Omental fat pad (tissue), 3 donors: ENCODE measurements at regions not wholly inside any gene's neighbourhood (a gene's known extent, or its start where the extent isn't known, plus 50 kb on each side); places are given as distances from the start of the nearest gene placed in this dataset.

Source experiments
- ATAC-seq: fragments of 150-250 bp; one replicate; pipeline ENCODE4 v1.9.1; 2016; ENCODE audit warnings: mild to moderate bottlenecking, moderate library complexity; ENCODE audit not compliant: low FRiP score
- DNase-seq: peaks from one replicate; pipeline ENCODE4 v3.0.0-alpha.2; 2019; ENCODE audit warnings: low spot score
- CTCF ChIP-seq, 3 donors: fragments of 450-650 bp; IDR thresholded peaks; one replicate each; pipeline ENCODE4 v1.5.1; 2016 to 2017; ENCODE audit warnings: antibody characterized with exemption in 3 of 3, mild to moderate bottlenecking in 3 of 3, moderate library complexity in 2 of 3

GRCh38 chr3:132202586-132202985 is 114.6 kb upstream of the ACP3 start:
- no peak for TF ChIP-seq CTCF (IDR thresholded peaks at IDR 0.05)
- DNase-seq (no peak), ATAC-seq (no peak)

GRCh38 chr3:132203889-132204596 is 113.2 kb upstream of the ACP3 start:
- DNase-seq, result no peak
- no peak for ATAC-seq
- no peak for TF ChIP-seq CTCF (IDR thresholded peaks at IDR 0.05)

GRCh38 chr3:132205609-132206008 is 111.6 kb upstream of the ACP3 start:
- no peak for ATAC-seq
- TF ChIP-seq CTCF (IDR thresholded peaks at IDR 0.05), result no peak

GRCh38 chr3:132209855-132210254 is 107.4 kb upstream of the ACP3 start:
- no peak for ATAC-seq
- no peak for DNase-seq
- no peak for TF ChIP-seq CTCF (IDR thresholded peaks at IDR 0.05)

More at GRCh38 chr3:132205609-132206008, 111.6 kb upstream of the ACP3 start:
- DNase-seq, result no peak

GRCh38 chr3:132210476-132211346 is 106.5 kb upstream of the ACP3 start:
- ATAC-seq (no peak), DNase-seq (no peak)
- no peak for TF ChIP-seq CTCF (IDR thresholded peaks at IDR 0.05)

- DNase-seq (no peak), ATAC-seq (peak; percentile 85)
- no peak for TF ChIP-seq CTCF (IDR thresholded peaks at IDR 0.05)
Observed at GRCh38 chr3:132211896-132212295, 105.3 kb upstream of the ACP3 start.
